Activated B cell treated with CpG ODN at 0.5 μM for 24 hours (primary cell): ENCODE measurements at regions not wholly inside any gene's neighbourhood (a gene's known extent, or its start where the extent isn't known, plus 50 kb on each side); places are given as distances from the start of the nearest gene placed in this dataset.
"Not testable (repeated sequence)": the region's sequence is repeated elsewhere in the genome, so short reads cannot be mapped to it uniquely, and the experiment has no call there.

Experiments
- ATAC-seq: fragments of 200-7000 bp; cut with Tn5 transposase; one replicate; pipeline ENCODE4 v1.10.0; 2021; ENCODE audit warnings: low read depth, mild to moderate bottlenecking, moderate library complexity
- CTCF ChIA-PET: fragments of 350-600 bp; sonication (Branson Sonifier 250); formaldehyde crosslinking; loops from one replicate; lab custom pipeline; 2021; ENCODE audit warnings: antibody characterized with exemption; lab: Charles Lee
- POLR2A ChIA-PET: fragments of 350-600 bp; sonication (Branson Sonifier 250); formaldehyde crosslinking; loops from one replicate; lab custom pipeline; 2021; ENCODE audit warnings: antibody characterized with exemption; lab: Charles Lee
- DNase-seq: peaks from one replicate; pipeline ENCODE4 v3.0.0; 2022
- H3K27ac Mint-ChIP-seq: one replicate; pipeline ENCODE4 v1.8.0; 2020; ENCODE audit warnings: mixed read lengths
- H3K27me3 Mint-ChIP-seq: one replicate; pipeline ENCODE4 v1.8.0; 2021; ENCODE audit warnings: mixed read lengths
- H3K36me3 Mint-ChIP-seq: one replicate; pipeline ENCODE4 v1.8.0; 2021; ENCODE audit warnings: low read depth, mixed read lengths
- H3K4me1 Mint-ChIP-seq: one replicate; pipeline ENCODE4 v1.8.0; 2021; ENCODE audit warnings: mixed read lengths
- H3K4me3 Mint-ChIP-seq: one replicate; pipeline ENCODE4 v1.8.0; 2020; ENCODE audit warnings: mild to moderate bottlenecking, mixed read lengths
- H3K9me3 Mint-ChIP-seq: one replicate; pipeline ENCODE4 v1.8.0; 2020; ENCODE audit warnings: mixed read lengths
- intact Hi-C: fragments of 100-400 bp; cut with micrococcal nuclease; formaldehyde crosslinking; loops from one replicate; pipeline ENCODE4 v1.15.1; 2024
- TF ChIP-seq, protein P1 (sequence below): fragments of 200-600 bp; IDR thresholded peaks from one replicate; pipeline ENCODE4 v1.8.0; 2022; ENCODE audit warnings: antibody characterized with exemption, mild to moderate bottlenecking

DNA sequence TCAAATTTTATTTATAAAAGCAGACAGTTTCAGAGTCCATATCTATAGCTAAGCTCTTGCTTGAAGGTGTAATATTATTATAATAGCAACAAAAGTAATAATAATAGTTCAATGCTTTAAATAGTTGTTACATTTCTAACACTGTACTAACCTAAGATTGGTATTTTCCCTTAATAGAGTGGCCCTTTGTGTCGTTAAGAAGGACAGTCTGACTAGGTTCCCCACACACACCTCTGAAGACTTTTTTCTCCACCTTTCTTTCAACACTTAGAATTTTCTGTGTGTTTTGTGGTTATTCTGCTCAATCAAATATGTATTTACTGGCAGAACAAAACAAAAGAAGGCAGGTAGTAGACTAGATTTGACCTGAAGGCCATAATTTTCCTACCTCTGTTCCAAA lies 223.2 kb upstream of the ACO1 start:
- no peaks in the 10 kb centered on the region for H3K9me3 Mint-ChIP-seq
- ATAC-seq (no peak), DNase-seq (no peak)
- no peak overlapping the region for H3K4me3 Mint-ChIP-seq
- H3K27me3 Mint-ChIP-seq: no peaks in the 10 kb centered on the region
- TF ChIP-seq, protein P1, sequence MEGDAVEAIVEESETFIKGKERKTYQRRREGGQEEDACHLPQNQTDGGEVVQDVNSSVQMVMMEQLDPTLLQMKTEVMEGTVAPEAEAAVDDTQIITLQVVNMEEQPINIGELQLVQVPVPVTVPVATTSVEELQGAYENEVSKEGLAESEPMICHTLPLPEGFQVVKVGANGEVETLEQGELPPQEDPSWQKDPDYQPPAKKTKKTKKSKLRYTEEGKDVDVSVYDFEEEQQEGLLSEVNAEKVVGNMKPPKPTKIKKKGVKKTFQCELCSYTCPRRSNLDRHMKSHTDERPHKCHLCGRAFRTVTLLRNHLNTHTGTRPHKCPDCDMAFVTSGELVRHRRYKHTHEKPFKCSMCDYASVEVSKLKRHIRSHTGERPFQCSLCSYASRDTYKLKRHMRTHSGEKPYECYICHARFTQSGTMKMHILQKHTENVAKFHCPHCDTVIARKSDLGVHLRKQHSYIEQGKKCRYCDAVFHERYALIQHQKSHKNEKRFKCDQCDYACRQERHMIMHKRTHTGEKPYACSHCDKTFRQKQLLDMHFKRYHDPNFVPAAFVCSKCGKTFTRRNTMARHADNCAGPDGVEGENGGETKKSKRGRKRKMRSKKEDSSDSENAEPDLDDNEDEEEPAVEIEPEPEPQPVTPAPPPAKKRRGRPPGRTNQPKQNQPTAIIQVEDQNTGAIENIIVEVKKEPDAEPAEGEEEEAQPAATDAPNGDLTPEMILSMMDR: no peak
- intact Hi-C loops: no loop called here
- POLR2A ChIA-PET: no interaction called here
- no peaks in the 10 kb centered on the region for H3K36me3 Mint-ChIP-seq
- H3K4me1 Mint-ChIP-seq: no peaks in the 10 kb centered on the region
- H3K27ac Mint-ChIP-seq: no peak overlapping the region
- CTCF ChIA-PET: no interaction called here

DNA sequence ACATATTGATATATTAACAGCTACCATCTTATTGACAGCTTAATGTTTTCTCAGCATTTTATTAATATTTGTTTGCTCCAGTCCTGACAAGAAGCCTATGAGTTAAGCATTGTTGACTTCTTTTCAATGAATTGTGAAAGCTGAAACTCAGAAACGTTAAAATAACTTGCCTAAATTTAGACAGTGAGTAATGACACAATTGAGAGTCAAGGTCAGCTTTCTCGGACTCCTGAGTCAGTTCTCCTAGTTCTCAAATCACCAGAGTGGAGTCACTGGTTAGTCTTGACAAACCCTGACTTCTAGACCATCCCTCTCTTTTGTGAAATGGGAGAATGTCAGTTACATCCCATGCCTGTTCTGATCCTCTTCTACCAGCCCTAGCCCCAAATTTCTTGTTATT lies 222.7 kb upstream of the ACO1 start:
- no peaks in the 10 kb centered on the region for H3K9me3 Mint-ChIP-seq
- ChIA-PET CTCF (no interaction called here), POLR2A (no interaction called here)
- no peak overlapping the region for H3K4me3 Mint-ChIP-seq
- intact Hi-C loops: no loop called here
- no peak for DNase-seq
- H3K36me3 Mint-ChIP-seq: no peaks in the 10 kb centered on the region
- TF ChIP-seq, protein P1: no peak
- no peaks in the 10 kb centered on the region for H3K27me3 Mint-ChIP-seq
- H3K27ac Mint-ChIP-seq: no peak overlapping the region
- H3K4me1 Mint-ChIP-seq: no peaks in the 10 kb centered on the region
- ATAC-seq: no peak

DNA sequence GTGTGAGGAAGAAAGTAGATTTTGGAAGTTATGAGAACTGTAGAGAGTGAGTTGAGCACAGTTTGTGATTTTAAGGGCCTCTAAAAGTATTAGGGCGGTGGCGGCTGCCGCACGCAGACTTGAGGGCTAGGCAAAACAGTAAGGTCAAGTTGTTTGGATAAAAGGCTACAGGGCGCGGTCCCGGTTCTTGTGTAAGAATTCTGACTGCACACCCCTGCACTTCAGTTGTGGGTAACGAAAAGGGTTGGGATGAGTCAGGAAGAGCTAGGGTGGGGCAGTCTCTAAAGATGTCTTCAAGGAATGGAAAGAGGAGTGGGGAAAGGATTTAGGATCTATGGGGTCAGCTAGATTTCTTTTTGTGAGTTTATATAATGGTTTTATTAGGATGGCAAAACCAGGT lies 218.1 kb upstream of the ACO1 start:
- H3K9me3 Mint-ChIP-seq, H3K27ac Mint-ChIP-seq, POLR2A ChIA-PET, H3K4me3 Mint-ChIP-seq, intact Hi-C loops, DNase-seq, H3K36me3 Mint-ChIP-seq, H3K27me3 Mint-ChIP-seq, CTCF ChIA-PET, ATAC-seq, H3K4me1 Mint-ChIP-seq: not testable (repeated sequence)

DNA sequence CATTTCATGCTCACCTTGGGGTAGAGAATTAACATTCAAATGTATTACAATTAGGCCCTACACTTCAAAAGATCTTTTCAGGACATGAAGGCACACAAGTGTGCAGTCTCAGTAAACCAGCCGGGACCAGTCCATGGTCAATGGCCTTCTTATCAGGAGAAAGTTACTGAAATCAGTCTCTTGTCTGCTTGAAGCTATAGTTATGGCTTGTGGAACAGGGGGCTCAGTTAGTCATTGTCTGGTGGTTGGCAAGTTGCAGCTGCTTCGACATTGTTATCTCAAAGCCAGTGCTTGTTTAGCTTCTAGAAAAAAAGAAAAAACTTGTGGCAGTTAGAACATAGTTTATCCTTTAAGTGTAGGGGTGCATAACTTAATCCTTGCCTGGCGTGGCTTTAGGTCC lies 213.1 kb upstream of the ACO1 start:
- CTCF ChIA-PET: no interaction called here

DNA sequence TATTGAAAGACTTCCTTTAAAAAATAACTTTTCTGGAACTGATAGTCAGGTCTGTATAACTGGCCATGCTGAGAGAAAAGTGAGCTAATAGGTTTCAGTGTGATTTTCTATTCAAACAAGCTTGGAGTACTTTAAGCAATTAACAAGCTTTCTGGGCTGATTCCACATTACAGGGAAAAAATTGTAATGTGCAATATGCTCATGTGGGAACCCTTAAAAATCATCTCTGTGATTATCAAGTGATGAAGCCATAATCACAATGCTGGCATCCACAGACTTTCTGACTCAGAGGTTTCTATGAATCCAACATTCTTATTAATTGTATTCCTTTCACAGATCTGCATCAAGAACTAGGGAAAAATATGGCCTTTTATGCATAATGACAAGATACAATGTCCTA lies 212.2 kb upstream of the ACO1 start:
- POLR2A ChIA-PET: no interaction called here
- intact Hi-C loops: no loop called here
- no peaks in the 10 kb centered on the region for H3K27me3 Mint-ChIP-seq

More for the DNA sequence above, 213.1 kb upstream of the ACO1 start:
- Mint-ChIP-seq H3K27ac (no peak overlapping the region), H3K4me1 (no peaks in the 10 kb centered on the region), H3K27me3 (no peaks in the 10 kb centered on the region), H3K36me3 (no peaks in the 10 kb centered on the region), H3K9me3 (peaks cover 3% of the 10 kb centered on the region), H3K4me3 (no peak overlapping the region)
- POLR2A ChIA-PET: no interaction called here
- intact Hi-C loops: no loop called here
- ATAC-seq (no peak), DNase-seq (no peak)
- TF ChIP-seq, protein P1: no peak

DNA sequence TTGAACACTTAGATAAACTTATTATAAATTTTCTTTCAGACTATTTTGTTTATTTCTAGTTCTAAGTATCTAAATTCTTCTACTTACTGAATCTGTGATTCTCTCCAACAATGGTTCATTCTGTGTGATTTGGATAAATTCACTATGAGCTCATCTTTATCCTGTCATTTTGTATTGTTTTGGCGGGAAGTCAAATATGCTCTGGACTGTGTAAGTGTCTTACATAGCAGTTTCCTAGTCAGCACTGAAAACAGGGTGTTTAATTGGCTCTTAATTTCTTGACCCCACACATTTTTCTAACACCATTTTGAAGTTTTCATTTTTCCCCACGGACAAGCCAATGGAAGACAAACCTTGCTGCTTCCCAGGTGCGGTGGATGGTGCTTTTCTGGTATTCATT lies 207.0 kb upstream of the ACO1 start:
- H3K27ac Mint-ChIP-seq: no peak overlapping the region
- CTCF ChIA-PET: no interaction called here

More for the DNA sequence above, 212.2 kb upstream of the ACO1 start:
- DNase-seq: no peak
- Mint-ChIP-seq H3K4me3 (no peak overlapping the region), H3K9me3 (peaks cover 3% of the 10 kb centered on the region), H3K27ac (no peak overlapping the region), H3K36me3 (no peaks in the 10 kb centered on the region), H3K4me1 (no peaks in the 10 kb centered on the region)
- ATAC-seq: no peak
- TF ChIP-seq, protein P1: no peak
- CTCF ChIA-PET: no interaction called here

More for the DNA sequence above, 207.0 kb upstream of the ACO1 start:
- no peaks in the 10 kb centered on the region for H3K27me3 Mint-ChIP-seq
- POLR2A ChIA-PET: no interaction called here
- DNase-seq (no peak), ATAC-seq (no peak)
- no peaks in the 10 kb centered on the region for H3K9me3 Mint-ChIP-seq
- no peaks in the 10 kb centered on the region for H3K36me3 Mint-ChIP-seq
- H3K4me3 Mint-ChIP-seq: no peak overlapping the region
- intact Hi-C loops: no loop called here
- TF ChIP-seq, protein P1: no peak
- H3K4me1 Mint-ChIP-seq: no peaks in the 10 kb centered on the region
